Esophagus squamous epithelium (tissue), 4 donors: ENCODE measurements at regions not wholly inside any gene's neighbourhood (a gene's known extent, or its start where the extent isn't known, plus 50 kb on each side); places are given as distances from the start of the nearest gene placed in this dataset.

Source experiments
- CTCF ChIP-seq, 6 experiments: fragments of 450-650 bp in 4 of 6; fragments of 200-600 bp in 2 of 6; sonication (generic) in 2 of 6; IDR thresholded peaks; one replicate each; pipeline ENCODE4 v1.5.1; 2016 to 2019; ENCODE audit warnings: antibody characterized with exemption in 6 of 6, mild to moderate bottlenecking in 4 of 6, moderate library complexity in 4 of 6
- POLR2A ChIP-seq, 4 donors: fragments of 450-650 bp; IDR thresholded peaks; one replicate each; pipeline ENCODE4 v1.6.1; 2017; ENCODE audit warnings: antibody characterized with exemption in 4 of 4, mild to moderate bottlenecking in 4 of 4, moderate library complexity in 3 of 4

GRCh38 chr12:111064982-111065381 lies 144.6 kb upstream of the MYL2 start:
- TF ChIP-seq CTCF (IDR thresholded peaks at IDR 0.05) (no peak), POLR2A (IDR thresholded peaks at IDR 0.05) (no peak)
